Ishikawa (cell line): ENCODE measurements at regions not wholly inside any gene's neighbourhood (a gene's known extent, or its start where the extent isn't known, plus 50 kb on each side); places are given as distances from the start of the nearest gene placed in this dataset.

Source experiments
- CEBPB ChIP-seq: IDR thresholded peaks from 2 replicates; pipeline ENCODE4 v1.6.1; 2012
- CREB1 ChIP-seq: IDR thresholded peaks from 2 replicates; pipeline ENCODE4 v1.6.1; 2012; ENCODE audit warnings: low read depth
- EGR1 ChIP-seq: IDR thresholded peaks from 2 replicates; pipeline ENCODE4 v1.6.1; 2012
- EP300 ChIP-seq: IDR thresholded peaks from 2 replicates; pipeline ENCODE4 v1.6.1; 2012; ENCODE audit warnings: borderline replicate concordance
- FOXM1 ChIP-seq: IDR thresholded peaks from 2 replicates; pipeline ENCODE4 v1.6.1; 2012; ENCODE audit warnings: low read depth, borderline replicate concordance
- NFIC ChIP-seq: IDR thresholded peaks from 2 replicates; pipeline ENCODE4 v1.6.1; 2012
- RAD21 ChIP-seq: IDR thresholded peaks from 2 replicates; pipeline ENCODE4 v1.6.1; 2012; ENCODE audit warnings: low read depth
- REST ChIP-seq: IDR thresholded peaks from 2 replicates; pipeline ENCODE4 v1.6.1; 2012; ENCODE audit warnings: low read depth, mild to moderate bottlenecking
- TAF1 ChIP-seq: IDR thresholded peaks from 2 replicates; pipeline ENCODE4 v1.6.1; 2012; ENCODE audit warnings: low read depth, mild to moderate bottlenecking
- TCF12 ChIP-seq: IDR thresholded peaks from 2 replicates; pipeline ENCODE4 v1.6.1; 2012; ENCODE audit warnings: low read depth
- TEAD4 ChIP-seq: IDR thresholded peaks from 2 replicates; pipeline ENCODE4 v1.6.1; 2012
- USF1 ChIP-seq: IDR thresholded peaks from 2 replicates; pipeline ENCODE4 v1.6.1; 2012
- YY1 ChIP-seq: IDR thresholded peaks from 2 replicates; pipeline ENCODE4 v1.6.1; 2012; ENCODE audit warnings: low read depth
- ZBTB7A ChIP-seq: IDR thresholded peaks from 2 replicates; pipeline ENCODE4 v1.6.1; 2012; ENCODE audit warnings: low read depth
- TF ChIP-seq, protein P1 (sequence below): IDR thresholded peaks from 2 replicates; pipeline ENCODE4 v1.6.1; 2012

- TF ChIP-seq EP300 (no peak), TCF12 (no peak), ZBTB7A (no peak), EGR1 (no peak)
- TF ChIP-seq, protein P1, sequence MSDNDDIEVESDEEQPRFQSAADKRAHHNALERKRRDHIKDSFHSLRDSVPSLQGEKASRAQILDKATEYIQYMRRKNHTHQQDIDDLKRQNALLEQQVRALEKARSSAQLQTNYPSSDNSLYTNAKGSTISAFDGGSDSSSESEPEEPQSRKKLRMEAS, result no peak
Measured at GRCh38 chr6:113645576-113645970, 211.6 kb upstream of the MARCKS start.

GRCh38 chr6:113645986-113646385 is 211.2 kb upstream of the MARCKS start:
- no peak for TF ChIP-seq CREB1
- TF ChIP-seq, protein P1, result no peak
- no peak for TF ChIP-seq ZBTB7A
- TF ChIP-seq USF1, result no peak
- no peak for TF ChIP-seq EGR1
- TF ChIP-seq CEBPB, result no peak
- no peak for TF ChIP-seq TCF12
- no peak for TF ChIP-seq FOXM1
- no peak for TF ChIP-seq NFIC
- no peak for TF ChIP-seq YY1
- TF ChIP-seq RAD21, result no peak
- TF ChIP-seq REST, result no peak
- no peak for TF ChIP-seq TEAD4
- no peak for TF ChIP-seq TAF1
- TF ChIP-seq EP300, result no peak

DNA sequence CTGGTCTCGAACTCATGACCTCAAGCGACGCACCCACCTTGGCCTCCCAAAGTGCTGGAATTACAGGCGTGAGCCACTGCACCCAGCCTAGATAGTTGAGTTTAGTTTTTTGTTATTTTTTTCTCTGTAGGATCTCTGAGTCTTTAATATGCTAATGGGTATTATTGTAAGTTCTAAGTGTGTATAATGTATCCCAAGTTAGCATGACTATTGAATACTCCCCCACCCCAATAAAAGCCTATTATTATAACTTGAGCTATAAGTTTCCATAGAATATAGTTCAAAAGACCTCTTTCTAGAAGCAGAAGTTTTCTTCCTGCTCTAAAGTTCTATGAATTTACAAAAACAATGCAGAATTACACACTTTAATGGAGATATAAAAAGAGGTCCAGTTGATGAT is 210.4 kb upstream of the MARCKS start:
- TF ChIP-seq YY1 (no peak), TAF1 (no peak), EP300 (no peak), EGR1 (no peak), RAD21 (no peak), TCF12 (no peak), FOXM1 (no peak), CREB1 (no peak), ZBTB7A (no peak), REST (no peak)
- TF ChIP-seq, protein P1, result no peak

- TF ChIP-seq CREB1, result no peak
- no peak for TF ChIP-seq ZBTB7A
- TF ChIP-seq FOXM1, result no peak
- TF ChIP-seq YY1, result no peak
- TF ChIP-seq EGR1, result no peak
- TF ChIP-seq EP300, result no peak
- TF ChIP-seq CEBPB, result no peak
- no peak for TF ChIP-seq TCF12
- TF ChIP-seq TAF1, result no peak
Measured at GRCh38 chr6:113647143-113647889, 209.8 kb upstream of the MARCKS start.

DNA sequence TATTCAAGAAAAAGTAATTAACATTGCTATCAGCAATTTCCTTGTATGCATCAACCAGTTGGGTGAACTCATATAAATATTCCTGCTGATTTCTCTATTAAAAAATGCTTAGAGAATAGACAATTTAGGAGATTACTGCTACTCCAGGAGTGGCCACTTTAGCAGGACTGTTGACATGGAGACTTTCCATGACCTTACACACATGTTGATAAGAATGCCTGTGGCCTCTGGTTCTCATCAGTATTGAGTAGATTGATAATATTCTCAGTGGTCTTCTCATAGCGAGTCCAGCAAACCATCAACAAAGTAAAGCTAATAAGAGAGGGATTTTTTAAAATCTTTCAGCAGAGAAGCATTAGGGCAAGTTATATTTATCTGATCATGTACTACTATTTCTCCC is 208.4 kb upstream of the MARCKS start:
- TF ChIP-seq EP300 (no peak), FOXM1 (no peak), RAD21 (no peak), NFIC (no peak), TEAD4 (no peak), YY1 (no peak), CEBPB (no peak), USF1 (no peak), TAF1 (no peak), ZBTB7A (no peak), TCF12 (no peak), CREB1 (no peak), EGR1 (no peak), REST (no peak)
- TF ChIP-seq, protein P1, result no peak
